Endodermal cell (in vitro differentiated cells): ENCODE measurements at regions not wholly inside any gene's neighbourhood (a gene's known extent, or its start where the extent isn't known, plus 50 kb on each side); places are given as distances from the start of the nearest gene placed in this dataset.
A peak's percentile ranks its signal among the peaks of the same experiment; 100 is the strongest.

Experiments used
- DNase-seq: peaks from one replicate; pipeline ENCODE4 v3.0.0-alpha.2; 2017
- H3K27ac ChIP-seq: 2 replicates; pipeline ENCODE4 v1.5.1; 2013; ENCODE audit warnings: mild to moderate bottlenecking, low read depth, low read length, moderate library complexity
- H3K27me3 ChIP-seq: 2 replicates; pipeline ENCODE4 v1.6.1; 2013; ENCODE audit warnings: mild to moderate bottlenecking, low read length, moderate library complexity; ENCODE audit not compliant: insufficient read depth, control insufficient read depth, poor library complexity, severe bottlenecking
- H3K36me3 ChIP-seq: 2 replicates; pipeline ENCODE4 v1.7.0; 2013; ENCODE audit warnings: mild to moderate bottlenecking, low read length, moderate library complexity; ENCODE audit not compliant: control insufficient read depth, insufficient read depth
- H3K4me1 ChIP-seq: one replicate; pipeline ENCODE4 v1.7.0; 2013; ENCODE audit warnings: low read length; ENCODE audit not compliant: control insufficient read depth, insufficient read depth
- H3K4me3 ChIP-seq: 2 replicates; pipeline ENCODE4 v1.5.1; 2013; ENCODE audit warnings: mild to moderate bottlenecking, low read length, moderate library complexity
- H3K9ac ChIP-seq: 2 replicates; pipeline ENCODE4 v1.6.1; 2013; ENCODE audit warnings: mild to moderate bottlenecking, low read length, moderate library complexity; ENCODE audit not compliant: poor library complexity, severe bottlenecking; ENCODE audit errors: extremely low read depth
- H3K9me3 ChIP-seq: 2 replicates; pipeline ENCODE4 v1.6.1; 2013; ENCODE audit warnings: mild to moderate bottlenecking, low read length, moderate library complexity; ENCODE audit not compliant: control insufficient read depth
- H3K27ac Mint-ChIP-seq: 2 replicates; pipeline ENCODE4 v1.8.0; 2020; ENCODE audit warnings: mixed read lengths
- H3K27me3 Mint-ChIP-seq: 2 replicates; pipeline ENCODE4 v1.8.0; 2021; ENCODE audit warnings: mild to moderate bottlenecking, mixed read lengths; ENCODE audit not compliant: insufficient read depth
- H3K36me3 Mint-ChIP-seq: 2 replicates; pipeline ENCODE4 v1.8.0; 2020; ENCODE audit warnings: low read depth, mixed read lengths
- H3K4me1 Mint-ChIP-seq: 2 replicates; pipeline ENCODE4 v1.8.0; 2020; ENCODE audit warnings: mixed read lengths
- H3K4me3 Mint-ChIP-seq: 2 replicates; pipeline ENCODE4 v1.8.0; 2020; ENCODE audit warnings: mild to moderate bottlenecking, moderate library complexity, mixed read lengths
- H3K9me3 Mint-ChIP-seq: 2 replicates; pipeline ENCODE4 v1.8.0; 2020; ENCODE audit warnings: mild to moderate bottlenecking, mixed read lengths
- CTCF ChIP-seq: fragments of 200-600 bp; sonication (generic); conservative IDR thresholded peaks from 2 replicates; pipeline ENCODE4 v1.5.0; 2021; ENCODE audit warnings: antibody characterized with exemption, mild to moderate bottlenecking
- WGBS, 2 experiments: methylation state at CpG; one replicate each; pipeline versions ENCODE4 v1.1.5 to v1.1.7; 2013; ENCODE audit warnings: missing lambda C conversion rate in 2 of 2, mixed read lengths in 1 of 2; ENCODE audit not compliant: insufficient coverage in 1 of 2, insufficient read length in 1 of 2; 5-methylcytosine and 5-hydroxymethylcytosine counted together

- Histone ChIP-seq H3K9ac (no peak overlapping the region), H3K27ac (no peak overlapping the region), H3K36me3 (no peaks in the 10 kb centered on the region), H3K4me3 (peak overlapping the region; percentile 32), H3K9me3 (peaks cover 12% of the 10 kb centered on the region), H3K4me1 (peaks cover 4% of the 10 kb centered on the region), H3K27me3 (no peaks in the 10 kb centered on the region)
- Mint-ChIP-seq H3K27me3 (no peaks in the 10 kb centered on the region), H3K4me1 (peaks cover 8% of the 10 kb centered on the region), H3K9me3 (peaks cover 25% of the 10 kb centered on the region), H3K36me3 (peaks cover 33% of the 10 kb centered on the region), H3K27ac (no peak overlapping the region), H3K4me3 (no peak overlapping the region)
- peak; percentile 85 for TF ChIP-seq CTCF
- DNase-seq: peak; percentile 85
- WGBS, 2 experiments: 77 to 94% methylated on average over 2 to 6 of the region's 6 CpGs
These were observed 209.7 kb upstream of the TMEM196 start for GRCh38 chr7:19982841-19983835.

- Histone ChIP-seq H3K27ac (no peak overlapping the region), H3K9me3 (no peaks in the 10 kb centered on the region), H3K9ac (no peak overlapping the region), H3K4me3 (no peak overlapping the region), H3K27me3 (no peaks in the 10 kb centered on the region), H3K36me3 (no peaks in the 10 kb centered on the region), H3K4me1 (no peaks in the 10 kb centered on the region)
- Mint-ChIP-seq H3K27me3 (no peaks in the 10 kb centered on the region), H3K4me1 (peaks cover 13% of the 10 kb centered on the region), H3K36me3 (peaks cover 4% of the 10 kb centered on the region), H3K9me3 (peaks cover 2% of the 10 kb centered on the region), H3K27ac (no peak overlapping the region), H3K4me3 (no peak overlapping the region)
- no peak for DNase-seq
- TF ChIP-seq CTCF: no peak
- 100% methylated on average over 1 to 2 of the region's 2 CpGs for WGBS, 2 experiments
These were observed 200.2 kb upstream of the TMEM196 start for GRCh38 chr7:19973581-19973980.

- Histone ChIP-seq H3K4me1 (no peaks in the 10 kb centered on the region), H3K9ac (no peak overlapping the region), H3K27ac (no peak overlapping the region), H3K36me3 (no peaks in the 10 kb centered on the region), H3K9me3 (no peaks in the 10 kb centered on the region), H3K4me3 (no peak overlapping the region), H3K27me3 (no peaks in the 10 kb centered on the region)
- no peak for DNase-seq
- no peaks in the 10 kb centered on the region for H3K27me3 Mint-ChIP-seq
- H3K9me3 Mint-ChIP-seq: peaks cover 2% of the 10 kb centered on the region
- WGBS, 2 experiments: 86 to 91% methylated on average over 1 of the region's 1 CpG
- peaks cover 13% of the 10 kb centered on the region for H3K4me1 Mint-ChIP-seq
- H3K36me3 Mint-ChIP-seq: peaks cover 4% of the 10 kb centered on the region
- H3K4me3 Mint-ChIP-seq: no peak overlapping the region
- no peak overlapping the region for H3K27ac Mint-ChIP-seq
- no peak for TF ChIP-seq CTCF
These were observed 199.5 kb upstream of the TMEM196 start for GRCh38 chr7:19972876-19973275.
